NCI-H82 treated with DMSO at 0.1 percent for 48 hours (cell line): ENCODE measurements at regions not wholly inside any gene's neighbourhood (a gene's known extent, or its start where the extent isn't known, plus 50 kb on each side); places are given as distances from the start of the nearest gene placed in this dataset.
A peak's percentile ranks its signal among the peaks of the same experiment; 100 is the strongest.

ENCODE experiments used
- DNase-seq: peaks from one replicate; lab custom pipeline; 2025; ENCODE audit not compliant: unreplicated experiment; lab: John Stamatoyannopoulos, UW

DNA sequence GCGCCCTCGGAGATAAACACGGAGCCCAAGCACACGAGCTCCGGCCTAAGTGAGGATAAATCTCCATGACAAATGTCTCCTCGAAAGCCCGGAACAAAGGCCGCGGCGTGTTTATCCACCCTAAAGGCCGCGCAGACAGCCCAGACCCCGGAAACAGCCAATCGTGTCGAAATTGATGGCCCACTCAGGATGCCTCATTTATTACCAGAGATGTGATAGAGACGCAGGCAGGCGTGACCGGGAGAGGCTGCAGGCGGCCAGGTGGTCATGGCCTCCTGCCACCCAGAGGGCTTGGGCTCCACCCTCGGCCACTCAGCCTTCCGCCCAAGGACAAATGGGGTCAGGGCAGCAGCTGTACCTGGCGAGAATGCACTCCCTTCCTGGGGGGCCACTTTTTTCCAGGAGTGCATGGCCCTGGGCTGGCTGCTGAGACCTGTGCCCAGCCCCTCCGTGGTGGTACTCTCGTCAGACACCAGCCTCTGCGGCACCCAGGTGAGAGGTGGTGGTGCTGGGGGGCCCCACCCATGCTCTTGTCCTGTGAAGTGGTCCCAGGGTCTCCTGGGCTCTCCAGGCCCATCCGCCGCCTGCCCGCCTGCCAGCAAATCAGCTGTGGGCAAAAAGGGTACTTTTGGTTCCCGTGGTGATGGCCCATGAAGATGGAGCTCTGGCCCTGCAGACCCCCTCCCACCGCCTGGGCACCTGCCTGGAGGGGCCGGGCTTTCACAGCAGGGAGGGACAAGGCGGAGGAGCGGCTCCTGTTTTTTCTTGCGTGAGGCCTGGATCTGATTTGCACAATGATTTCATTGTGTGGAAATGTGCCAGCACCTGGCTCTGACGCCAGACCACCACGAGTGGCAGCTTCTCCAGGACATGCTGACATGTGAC, 211.5 kb upstream of the C14orf180 start:
- no peak for DNase-seq

GRCh38 chr14:104368751-104369100, 210.8 kb upstream of the C14orf180 start:
- no peak for DNase-seq

GRCh38 chr14:104369208-104369607, 210.4 kb upstream of the C14orf180 start:
- DNase-seq: no peak

- peak; percentile 4 for DNase-seq
Measured at GRCh38 chr14:104370256-104370870, 209.2 kb upstream of the C14orf180 start.

DNA sequence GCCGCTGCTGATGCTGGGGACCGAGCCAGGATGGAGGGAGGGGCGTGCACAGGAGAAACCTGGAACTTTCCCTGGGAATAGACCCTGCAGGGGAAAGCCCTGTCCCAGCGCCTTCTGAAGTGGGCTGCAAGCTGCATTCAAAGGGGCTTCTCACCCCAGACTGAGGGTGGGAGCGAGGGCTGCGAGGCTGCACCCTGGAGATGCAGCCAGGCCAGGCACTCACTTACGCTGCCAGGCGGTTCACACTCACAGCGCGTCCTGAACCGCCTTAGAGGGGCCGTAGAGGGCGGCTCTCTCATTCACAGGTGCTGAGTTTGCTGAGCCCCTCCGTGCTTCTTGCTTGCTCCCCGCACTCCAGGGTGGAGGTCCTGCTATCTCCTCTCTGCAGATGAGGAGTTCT, 208.5 kb upstream of the C14orf180 start:
- no peak for DNase-seq

DNA sequence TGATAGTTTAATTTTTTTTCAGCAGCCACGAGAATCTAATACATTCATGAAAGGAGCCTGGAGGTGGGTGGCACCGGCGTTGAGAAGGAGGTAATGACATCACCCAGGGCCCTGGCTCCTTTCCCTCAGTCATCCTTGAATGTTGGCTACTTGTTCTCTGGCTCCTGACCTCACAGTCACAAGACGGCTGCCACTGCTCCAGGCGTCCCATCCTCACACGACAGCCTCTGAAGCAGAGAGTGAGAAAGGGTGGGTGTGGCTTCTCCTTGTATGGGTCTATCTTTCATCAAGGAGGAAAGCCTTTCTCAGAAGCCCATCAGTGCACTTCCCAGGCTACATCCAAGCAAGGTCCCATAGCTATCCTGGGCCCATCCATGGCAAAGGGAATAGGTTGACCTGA, 207.6 kb upstream of the C14orf180 start:
- no peak for DNase-seq

GRCh38 chr14:104372390-104373054, 207.0 kb upstream of the C14orf180 start:
- no peak for DNase-seq

GRCh38 chr14:104373055-104373854, 206.3 kb upstream of the C14orf180 start:
- no peak for DNase-seq

- DNase-seq: no peak
Measured at GRCh38 chr14:104373855-104374717, 205.5 kb upstream of the C14orf180 start.

DNA sequence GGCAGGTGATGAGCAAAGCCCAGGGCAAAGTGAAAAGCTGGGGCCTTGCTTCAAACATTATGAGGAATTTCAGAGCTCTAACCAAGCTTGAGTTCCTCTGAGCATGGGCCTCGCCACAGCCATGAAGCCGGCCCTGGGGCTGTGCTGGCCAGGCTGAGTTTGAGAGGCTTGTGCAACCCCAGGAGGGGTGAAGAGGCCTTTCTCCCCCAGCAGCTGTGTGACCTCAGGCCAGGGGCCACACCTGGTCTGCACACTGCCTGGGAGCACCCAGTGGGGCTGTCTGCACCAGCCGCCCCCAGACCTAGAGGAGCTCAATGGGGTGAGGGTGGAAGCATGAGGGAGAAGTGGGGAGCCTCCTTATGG, 204.9 kb upstream of the C14orf180 start:
- DNase-seq: no peak

DNA sequence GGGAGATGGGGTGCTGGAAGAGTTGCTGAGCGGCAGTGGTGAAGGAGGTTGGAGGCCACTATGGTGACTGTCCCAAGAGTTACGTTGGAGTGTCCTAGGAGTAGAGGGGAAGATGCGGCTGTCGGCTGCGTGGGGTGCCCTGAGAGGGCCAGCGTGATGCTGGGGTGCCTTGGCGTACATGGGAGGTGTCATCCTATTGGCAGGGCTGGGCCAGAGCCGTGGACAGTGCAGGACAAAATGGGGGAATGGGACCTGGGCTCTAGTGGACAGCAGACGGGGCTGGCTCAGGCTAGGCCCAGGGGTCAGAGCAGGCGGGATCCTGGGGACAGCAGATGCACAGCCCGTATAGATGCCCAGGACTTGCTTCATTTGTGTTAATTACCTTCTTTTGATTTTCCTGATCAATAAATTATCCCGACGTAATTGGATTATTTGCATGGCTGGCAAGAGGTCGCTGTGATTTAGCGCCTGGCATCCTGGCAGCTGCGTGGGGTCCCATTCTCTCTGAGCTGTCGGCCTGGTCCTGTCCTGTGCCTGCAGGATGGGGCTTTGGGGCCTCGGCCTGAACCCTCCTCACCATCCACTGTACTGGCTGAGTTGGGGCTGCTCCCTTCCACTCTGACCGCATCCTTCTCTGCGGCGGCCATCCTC, 203.9 kb upstream of the C14orf180 start:
- no peak for DNase-seq

DNA sequence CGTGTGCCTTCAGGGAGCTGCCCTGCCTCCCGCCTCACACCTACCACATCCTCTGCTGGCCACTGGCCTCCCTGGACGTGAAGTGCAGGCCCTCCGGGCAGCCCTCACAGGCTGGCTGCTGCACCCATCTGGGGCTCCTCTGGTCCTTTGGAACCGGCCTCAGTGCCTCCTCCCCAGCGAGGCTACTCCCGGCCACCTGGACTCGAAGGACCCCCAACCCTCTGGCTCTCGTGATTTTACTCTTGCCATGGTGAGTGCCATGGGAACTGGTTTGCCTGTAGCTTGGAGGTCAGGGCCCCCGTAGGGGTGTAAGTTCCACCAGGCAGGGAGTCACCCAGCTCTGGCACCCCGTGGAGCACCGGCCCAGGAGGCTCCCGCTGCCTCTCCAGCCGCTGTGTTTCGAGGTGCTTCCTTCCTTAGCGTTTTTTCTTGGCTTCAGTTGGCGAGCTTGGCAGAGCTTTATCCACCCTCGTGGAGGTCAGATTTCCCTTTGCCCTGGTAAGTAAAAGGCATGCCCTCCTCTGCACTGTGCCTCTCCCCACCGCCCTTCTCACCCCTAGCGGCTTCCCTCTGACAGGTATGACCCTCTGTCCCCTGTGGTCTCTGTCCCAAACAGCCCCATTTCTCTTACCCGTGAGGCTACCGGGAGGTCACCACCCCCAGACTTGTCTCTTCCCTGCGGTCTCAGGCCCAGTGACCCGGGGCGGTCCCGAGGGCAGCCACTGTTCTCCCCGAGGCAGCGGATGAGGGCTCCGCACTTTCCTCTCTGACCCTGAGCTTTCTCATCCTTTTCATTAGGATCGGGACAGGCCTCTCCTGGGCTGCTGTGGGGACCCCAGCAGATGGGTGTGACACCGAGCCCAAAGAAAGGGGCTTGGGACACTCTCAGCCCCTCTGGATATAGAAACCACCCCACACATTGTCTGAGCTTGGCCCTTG, 203.1 kb upstream of the C14orf180 start:
- no peak for DNase-seq

DNA sequence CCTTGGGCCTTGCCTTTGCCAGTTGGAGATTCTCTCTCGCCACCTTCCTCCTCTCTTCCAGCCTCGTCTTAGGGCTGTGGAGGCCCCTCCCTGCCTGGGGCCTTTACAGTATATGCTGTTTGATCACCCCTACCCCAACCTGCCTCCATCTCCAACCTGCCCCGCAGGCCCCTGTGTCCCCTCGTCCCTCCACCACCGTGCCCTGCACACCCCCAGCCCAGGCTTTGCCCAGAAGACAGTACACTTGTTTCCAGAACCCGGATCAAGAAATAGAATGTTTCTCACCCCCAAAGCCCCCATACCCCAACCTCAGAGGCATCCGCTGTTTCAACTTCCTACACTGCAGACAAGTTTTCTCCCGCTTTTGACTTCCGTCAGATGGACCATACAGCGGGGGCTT, 202.3 kb upstream of the C14orf180 start:
- DNase-seq: no peak

DNA sequence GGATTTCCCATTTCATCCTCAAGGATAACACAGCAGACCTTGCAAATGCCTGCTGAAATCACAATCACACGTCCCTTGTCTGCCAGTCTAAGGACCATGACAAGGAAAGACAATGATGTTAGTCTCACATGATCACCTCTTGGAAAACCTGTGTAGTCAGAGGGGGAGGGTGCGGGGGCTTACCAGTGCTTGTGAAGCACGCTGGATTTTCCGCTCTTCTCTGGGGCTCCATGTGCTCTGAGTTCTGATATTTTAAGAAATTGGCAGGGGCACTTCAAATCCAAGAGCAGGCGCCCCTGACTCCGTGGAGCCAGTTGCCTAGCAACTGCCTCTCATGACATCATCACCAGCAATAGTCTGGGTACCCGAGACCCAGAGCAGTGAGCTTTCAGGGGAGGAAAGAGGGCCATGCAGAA, 200.9 kb upstream of the C14orf180 start:
- no peak for DNase-seq

DNA sequence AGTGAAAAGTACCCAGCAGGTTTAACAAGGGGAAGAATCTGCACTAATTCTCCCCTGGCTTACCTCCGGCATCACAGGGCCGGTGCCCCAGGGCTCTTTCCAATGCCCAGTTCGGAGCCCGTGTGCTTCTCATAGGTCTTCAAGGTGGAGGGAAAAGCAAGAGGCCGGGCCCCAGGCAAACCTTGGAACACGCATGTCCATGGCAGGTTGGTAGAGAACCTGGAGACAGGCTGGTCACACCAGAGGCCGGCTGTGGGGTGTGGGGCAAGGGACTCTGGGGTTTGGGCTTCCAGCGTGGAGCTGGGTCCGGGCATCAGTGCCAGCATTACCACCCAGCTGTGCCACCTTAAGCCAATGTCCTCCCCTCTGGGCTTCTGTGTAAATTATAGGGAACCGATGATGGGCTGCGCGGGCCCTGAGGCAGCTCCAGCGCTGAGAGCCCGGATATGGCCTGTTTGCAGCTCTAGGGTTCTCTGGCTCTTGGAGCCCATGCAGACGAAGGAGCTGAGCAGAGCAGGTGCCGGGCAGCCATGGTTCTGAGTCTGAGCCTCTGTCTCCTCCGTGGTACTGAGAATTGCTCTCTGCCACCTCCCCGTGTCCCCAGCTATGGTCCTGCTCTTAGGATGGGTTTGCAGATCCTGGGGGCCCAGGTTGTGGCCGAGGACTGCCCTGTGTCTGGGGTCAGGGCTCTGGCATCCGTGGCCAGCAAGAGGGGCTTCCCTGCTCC, 197.0 kb upstream of the C14orf180 start:
- DNase-seq: no peak

DNA sequence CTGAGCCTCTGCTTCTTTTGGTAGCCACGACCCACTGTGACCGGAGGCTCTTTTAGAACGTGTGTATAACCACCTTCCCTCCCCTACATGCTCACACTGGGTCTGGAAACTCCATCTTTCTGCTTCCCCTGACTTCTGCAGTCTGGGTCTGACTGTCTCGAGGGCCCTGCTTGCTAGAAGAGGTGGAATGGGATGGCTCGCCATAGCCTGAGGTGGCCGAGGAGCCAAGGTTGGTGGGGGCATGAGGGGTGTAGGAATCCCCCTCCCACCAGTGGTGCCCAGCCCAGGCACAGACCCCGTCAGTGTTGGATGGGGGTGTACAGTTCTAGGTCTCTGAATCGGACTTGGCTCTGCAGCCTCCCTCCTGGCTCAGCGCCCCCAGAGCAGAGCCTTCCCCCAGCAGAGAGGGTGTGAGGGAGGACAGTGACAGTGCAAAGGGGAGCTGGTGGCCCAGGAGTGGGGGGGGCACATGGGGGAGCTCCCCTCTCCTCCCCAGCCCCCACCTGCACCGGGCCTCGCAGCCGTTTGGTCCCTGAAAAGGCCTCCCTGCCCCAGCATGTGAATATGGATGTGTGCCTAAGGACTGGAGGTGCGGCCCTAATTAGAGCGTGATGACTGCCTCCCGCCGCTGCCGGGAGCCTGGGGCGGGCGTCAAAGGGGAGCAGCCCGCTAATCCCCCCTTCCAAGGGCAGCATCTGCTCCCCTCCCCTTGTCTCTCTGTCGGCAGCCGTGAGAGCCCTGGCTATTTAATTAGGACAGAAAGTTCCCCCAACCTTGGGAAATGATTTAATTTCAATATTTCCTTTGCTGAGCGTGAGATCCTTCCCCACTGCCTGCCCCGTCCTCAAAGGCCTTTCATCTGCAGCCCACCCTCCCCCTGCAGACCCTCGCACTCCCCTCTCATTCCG, 196.2 kb upstream of the C14orf180 start:
- DNase-seq: peak; percentile 40
